SU-DHL-6 (cell line): ENCODE measurements at regions not wholly inside any gene's neighbourhood (a gene's known extent, or its start where the extent isn't known, plus 50 kb on each side); places are given as distances from the start of the nearest gene placed in this dataset.

Experiments used
- CTCF ChIP-seq: fragments of 200-600 bp; sonication (generic); IDR thresholded peaks from one replicate; pipeline ENCODE4 v1.5.1; 2017; ENCODE audit warnings: antibody characterized with exemption, mild to moderate bottlenecking, low read length, moderate library complexity; ENCODE audit not compliant: insufficient read depth, poor library complexity, severe bottlenecking
- EZH2phosphoT487 ChIP-seq: fragments of 200-600 bp; sonication (generic), shearing (Covaris generic); conservative IDR thresholded peaks from 2 replicates; pipeline ENCODE4 v1.6.1; 2018; ENCODE audit warnings: mild to moderate bottlenecking, antibody characterized with exemption, low read length, moderate library complexity, mixed read lengths

- TF ChIP-seq CTCF, result no peak
- no peak for TF ChIP-seq EZH2phosphoT487
These were observed 234.0 kb downstream of the KLF13 start for GRCh38 chr15:31560643-31561042.
